Lung (tissue), 11 donors: ENCODE measurements at regions not wholly inside any gene's neighbourhood (a gene's known extent, or its start where the extent isn't known, plus 50 kb on each side); places are given as distances from the start of the nearest gene placed in this dataset.
"Not testable (repeated sequence)": the region's sequence is repeated elsewhere in the genome, so short reads cannot be mapped to it uniquely, and the experiment has no call there.

Experiments used
- ATAC-seq: fragments of 200-7000 bp; cut with Tn5 transposase; one replicate; pipeline ENCODE4 v1.9.1; 2020; ENCODE audit warnings: moderate number of reproducible peaks; ENCODE audit not compliant: insufficient read depth, low FRiP score
- DNase-seq, 3 donors: peaks; one replicate each; pipeline ENCODE4 v3.0.0-alpha.2; 2013 to 2017
- H3K27ac ChIP-seq, 2 donors: one replicate each; pipeline ENCODE4 v1.5.1; 2013; ENCODE audit warnings: mild to moderate bottlenecking in 2 of 2, moderate library complexity in 2 of 2, control low read depth in 1 of 2, inconsistent platforms in 1 of 2, low read depth in 1 of 2, low read length in 1 of 2
- H3K27me3 ChIP-seq, 3 donors: one replicate each; pipeline ENCODE4 v1.5.1; 2013; ENCODE audit warnings: low read length in 2 of 3; ENCODE audit not compliant: control insufficient read depth in 3 of 3, insufficient read depth in 3 of 3
- H3K36me3 ChIP-seq, 4 donors: one replicate each; pipeline ENCODE4 v1.5.1; 2013; ENCODE audit warnings: low read length in 4 of 4, mild to moderate bottlenecking in 1 of 4, moderate library complexity in 1 of 4; ENCODE audit not compliant: control insufficient read depth in 4 of 4, insufficient read depth in 4 of 4
- H3K4me1 ChIP-seq, 5 donors: one replicate each; pipeline ENCODE4 v1.5.1; 2013; ENCODE audit warnings: low read length in 5 of 5, mild to moderate bottlenecking in 2 of 5, moderate library complexity in 1 of 5; ENCODE audit not compliant: control insufficient read depth in 5 of 5, insufficient read depth in 5 of 5
- H3K4me3 ChIP-seq: one replicate; pipeline ENCODE4 v1.5.1; 2013; ENCODE audit warnings: mild to moderate bottlenecking, control low read depth, moderate library complexity
- H3K9ac ChIP-seq, 2 donors: one replicate each; pipeline ENCODE4 v1.5.1; 2013; ENCODE audit warnings: low read length in 2 of 2, control low read depth in 1 of 2; ENCODE audit not compliant: insufficient read depth in 1 of 2
- H3K9me3 ChIP-seq, 4 donors: one replicate each; pipeline ENCODE4 v1.5.1; 2013; ENCODE audit warnings: low read length in 3 of 4, mild to moderate bottlenecking in 1 of 4, moderate library complexity in 1 of 4; ENCODE audit not compliant: control insufficient read depth in 4 of 4, insufficient read depth in 3 of 4
- CTCF ChIP-seq: IDR thresholded peaks from 2 replicates; pipeline ENCODE4 v1.5.1; 2012; ENCODE audit warnings: mild to moderate bottlenecking; ENCODE audit errors: control extremely low read depth, extremely low read depth
- WGBS, 2 donors: extraction: QIAGEN DNeasy Blood & Tissue Kit; methylation state at CpG; one replicate each; pipeline ENCODE4 v1.1.7; 2013; 5-methylcytosine and 5-hydroxymethylcytosine counted together
- donor health status: control.
- donor health status: control.
- donor health status: Bipolar disorder and iron deficiency.
- donor health status: healthy.
- donor health status: DM: yes; HTN: yes; CAD: no.

GRCh38 chr3:30453360-30454039, 152.9 kb upstream of the TGFBR2 start:
- WGBS, 2 donors, result 53 to 65% methylated on average over 4 of the region's 4 CpGs

GRCh38 chr3:30454636-30455035, 151.8 kb upstream of the TGFBR2 start:
- H3K4me3 ChIP-seq, result no peak overlapping the region
- ATAC-seq (no peak), DNase-seq (no peak)
- H3K4me1 ChIP-seq, result peaks cover 0 to 32% (median 5%) of the 10 kb centered on the region in 5 donors
- no peaks in the 10 kb centered on the region for H3K36me3 ChIP-seq
- peaks cover 0 to 6% (median 2%) of the 10 kb centered on the region in 4 donors for H3K9me3 ChIP-seq
- WGBS, 2 donors, result 95 to 96% methylated on average over 1 of the region's 1 CpG
- no peak overlapping the region for H3K9ac ChIP-seq
- no peaks in the 10 kb centered on the region for H3K27me3 ChIP-seq
- TF ChIP-seq CTCF, result no peak
- H3K27ac ChIP-seq, result peak overlapping the region; percentile 5 to 48

More at GRCh38 chr3:30453360-30454039, 152.9 kb upstream of the TGFBR2 start:
- peaks cover 0 to 3% (median 1%) of the 10 kb centered on the region in 4 donors for H3K9me3 ChIP-seq
- no peaks in the 10 kb centered on the region for H3K27me3 ChIP-seq
- H3K4me1 ChIP-seq, result peaks cover 0 to 35% (median 5%) of the 10 kb centered on the region in 5 donors
- H3K4me3 ChIP-seq, result no peak overlapping the region
- H3K27ac ChIP-seq, result peak overlapping the region in 1 of 2 donors; percentile 77
- no peak for ATAC-seq
- H3K36me3 ChIP-seq, result no peaks in the 10 kb centered on the region
- DNase-seq, result peak in 2 of 3 donors; percentile 78 to 88
- H3K9ac ChIP-seq, result no peak overlapping the region
- no peak for TF ChIP-seq CTCF

GRCh38 chr3:30455112-30455511, 151.3 kb upstream of the TGFBR2 start:
- H3K27me3 ChIP-seq, H3K4me3 ChIP-seq, DNase-seq, ATAC-seq, H3K36me3 ChIP-seq, H3K9me3 ChIP-seq: not testable (repeated sequence)
- Histone ChIP-seq H3K9ac (peak overlapping the region in 1 of 2 donors; percentile 39), H3K4me1 (peaks cover 0 to 32% (median 5%) of the 10 kb centered on the region in 5 donors), H3K27ac (peak overlapping the region in 1 of 2 donors; percentile 48)
- 88 to 89% methylated on average over 4 of the region's 4 CpGs for whole genome bisulfite sequencing, 2 donors

- no peak for TF ChIP-seq CTCF
- ATAC-seq, result peak; percentile 61
- WGBS, 2 donors, result 72 to 87% methylated on average over 3 of the region's 3 CpGs
- no peaks in the 10 kb centered on the region for H3K27me3 ChIP-seq
- peak overlapping the region in 1 of 2 donors; percentile 16 for H3K27ac ChIP-seq
- no peak overlapping the region for H3K4me3 ChIP-seq
- peaks cover 0 to 32% (median 5%) of the 10 kb centered on the region in 5 donors for H3K4me1 ChIP-seq
- no peak overlapping the region for H3K9ac ChIP-seq
- DNase-seq, result peak; percentile 71 to 95 (median 93)
- H3K9me3 ChIP-seq, result peaks cover 0 to 6% (median 2%) of the 10 kb centered on the region in 4 donors
- H3K36me3 ChIP-seq, result no peaks in the 10 kb centered on the region
These were observed 150.6 kb upstream of the TGFBR2 start for GRCh38 chr3:30455840-30456239.
